ENCODE measurements at regions not wholly inside any gene's neighbourhood (a gene's known extent, or its start where the extent isn't known, plus 50 kb on each side); places are given as distances from the start of the nearest gene placed in this dataset.

GRCh38 chr2:52181080-52181479 is 1149.1 kb upstream of the NRXN1 start:
- ChIA-PET CTCF (no interaction called here), POLR2A (no interaction called here)

GRCh38 chr2:52178845-52179244 is 1146.9 kb upstream of the NRXN1 start:
- ChIA-PET POLR2A (no interaction called here), CTCF (no interaction called here)

GRCh38 chr2:52145005-52145404 is 1113.1 kb upstream of the NRXN1 start:
- POLR2A ChIA-PET, result no interaction called here
- CTCF ChIA-PET, result no interaction called here

- ChIA-PET POLR2A (no interaction called here), CTCF (no interaction called here)
These were observed 1112.7 kb upstream of the NRXN1 start for GRCh38 chr2:52144590-52144989.

GRCh38 chr2:52141076-52141475 is 1109.1 kb upstream of the NRXN1 start:
- POLR2A ChIA-PET, result no interaction called here
- CTCF ChIA-PET, result no interaction called here

- ChIA-PET POLR2A (no interaction called here), CTCF (no interaction called here)
These were observed 1107.3 kb upstream of the NRXN1 start for GRCh38 chr2:52139241-52139640.

GRCh38 chr2:52135235-52135634 is 1103.3 kb upstream of the NRXN1 start:
- CTCF ChIA-PET, result no interaction called here
- POLR2A ChIA-PET, result no interaction called here

- ChIA-PET POLR2A (no interaction called here), CTCF (no interaction called here)
These were observed 1096.1 kb upstream of the NRXN1 start for GRCh38 chr2:52128081-52128480.

GRCh38 chr2:52127527-52127926 is 1095.6 kb upstream of the NRXN1 start:
- ChIA-PET POLR2A (no interaction called here), CTCF (no interaction called here)

- ChIA-PET CTCF (no interaction called here), POLR2A (no interaction called here)
These were observed 1085.4 kb upstream of the NRXN1 start for GRCh38 chr2:52117299-52117698.

GRCh38 chr2:52115750-52116149 is 1083.8 kb upstream of the NRXN1 start:
- POLR2A ChIA-PET, result no interaction called here

GRCh38 chr2:52113338-52113737 is 1081.4 kb upstream of the NRXN1 start:
- CTCF ChIA-PET, result no interaction called here

More at GRCh38 chr2:52115750-52116149, 1083.8 kb upstream of the NRXN1 start:
- CTCF ChIA-PET, result no interaction called here

GRCh38 chr2:52112141-52112540 is 1080.2 kb upstream of the NRXN1 start:
- CTCF ChIA-PET, result no interaction called here
- POLR2A ChIA-PET, result no interaction called here

More at GRCh38 chr2:52113338-52113737, 1081.4 kb upstream of the NRXN1 start:
- POLR2A ChIA-PET, result no interaction called here

GRCh38 chr2:52107124-52107523 is 1075.2 kb upstream of the NRXN1 start:
- ChIA-PET POLR2A (no interaction called here), CTCF (no interaction called here)

- POLR2A ChIA-PET, result no interaction called here
- CTCF ChIA-PET, result no interaction called here
These were observed 1065.1 kb upstream of the NRXN1 start for GRCh38 chr2:52097071-52097470.

GRCh38 chr2:52084759-52085158 is 1052.8 kb upstream of the NRXN1 start:
- ChIA-PET POLR2A (no interaction called here), CTCF (no interaction called here)

GRCh38 chr2:52083214-52083613 is 1051.3 kb upstream of the NRXN1 start:
- CTCF ChIA-PET, result no interaction called here
- POLR2A ChIA-PET, result no interaction called here

- CTCF ChIA-PET, result no interaction called here
- POLR2A ChIA-PET, result no interaction called here
These were observed 1050.7 kb upstream of the NRXN1 start for GRCh38 chr2:52082646-52083045.

GRCh38 chr2:52079602-52080001 is 1047.7 kb upstream of the NRXN1 start:
- CTCF ChIA-PET, result no interaction called here

GRCh38 chr2:52077159-52077558 is 1045.2 kb upstream of the NRXN1 start:
- POLR2A ChIA-PET, result no interaction called here
- CTCF ChIA-PET, result no interaction called here

More at GRCh38 chr2:52079602-52080001, 1047.7 kb upstream of the NRXN1 start:
- POLR2A ChIA-PET, result no interaction called here

GRCh38 chr2:52074130-52074719 is 1042.3 kb upstream of the NRXN1 start:
- POLR2A ChIA-PET, result no interaction called here
- CTCF ChIA-PET, result no interaction called here

- CTCF ChIA-PET, result no interaction called here
These were observed 1041.0 kb upstream of the NRXN1 start for GRCh38 chr2:52072949-52073348.

GRCh38 chr2:52070665-52071064 is 1038.7 kb upstream of the NRXN1 start:
- POLR2A ChIA-PET, result no interaction called here
- CTCF ChIA-PET, result no interaction called here

More at GRCh38 chr2:52072949-52073348, 1041.0 kb upstream of the NRXN1 start:
- POLR2A ChIA-PET, result no interaction called here

All from activated CD8-positive, alpha-beta memory T cell treated with anti-CD3 and anti-CD28 coated beads for 36 hours (primary cell).